ENCODE measurements at regions not wholly inside any gene's neighbourhood (a gene's known extent, or its start where the extent isn't known, plus 50 kb on each side); places are given as distances from the start of the nearest gene placed in this dataset.
"Not testable (repeated sequence)": the region's sequence is repeated elsewhere in the genome, so short reads cannot be mapped to it uniquely, and the experiment has no call there.

DNA sequence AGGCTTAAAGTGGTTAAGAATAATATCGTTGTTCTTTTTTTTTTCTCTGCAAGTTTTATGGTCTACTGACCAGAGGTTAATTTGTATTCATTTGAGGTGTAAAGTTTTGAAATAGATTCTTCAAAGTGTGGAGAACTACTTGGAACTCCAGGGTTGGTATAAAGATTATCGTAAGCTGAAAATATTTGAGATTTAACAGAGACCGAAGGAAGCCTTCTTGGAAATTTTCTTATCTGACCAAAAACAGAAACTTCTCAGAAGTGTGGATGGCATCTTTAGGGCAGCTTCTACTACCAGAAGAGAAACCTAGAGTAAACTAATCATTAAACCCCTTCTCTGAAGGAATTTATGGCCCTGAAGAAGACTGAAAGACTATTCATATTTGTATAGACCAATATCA is 206.8 kb upstream of the MON1B start:
- DNase-seq: no peak

DNA sequence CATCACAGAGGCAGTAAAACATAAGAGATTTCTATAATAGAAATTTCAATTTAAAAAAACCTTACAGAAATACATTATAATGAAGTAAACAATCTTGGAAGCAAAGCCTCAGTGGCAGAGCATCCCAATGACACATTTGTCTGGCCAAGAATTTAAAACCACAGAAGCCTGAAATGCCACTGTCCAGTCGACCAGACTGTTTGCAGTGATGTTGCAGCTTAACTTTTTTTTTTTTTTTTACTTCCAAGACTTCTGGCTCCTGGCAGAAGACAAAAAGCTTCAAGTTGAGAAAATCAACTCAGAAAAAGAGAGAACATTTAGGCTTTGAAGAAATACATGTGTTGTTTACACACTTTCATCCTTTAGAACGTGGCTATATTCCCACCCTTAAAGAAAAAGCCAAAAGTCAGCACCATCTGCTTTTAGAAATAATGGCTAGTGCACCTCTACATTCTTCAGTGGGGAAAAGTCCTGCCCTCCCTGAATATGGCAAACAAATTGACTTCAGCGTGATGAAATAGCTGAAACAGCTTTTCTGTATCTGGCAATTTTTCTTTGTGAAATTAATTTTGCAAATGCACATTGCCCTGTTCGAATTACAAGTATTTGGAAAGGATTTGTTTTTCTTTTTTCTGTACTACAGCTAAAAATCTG is 205.5 kb upstream of the MON1B start:
- no peak for DNase-seq

DNA sequence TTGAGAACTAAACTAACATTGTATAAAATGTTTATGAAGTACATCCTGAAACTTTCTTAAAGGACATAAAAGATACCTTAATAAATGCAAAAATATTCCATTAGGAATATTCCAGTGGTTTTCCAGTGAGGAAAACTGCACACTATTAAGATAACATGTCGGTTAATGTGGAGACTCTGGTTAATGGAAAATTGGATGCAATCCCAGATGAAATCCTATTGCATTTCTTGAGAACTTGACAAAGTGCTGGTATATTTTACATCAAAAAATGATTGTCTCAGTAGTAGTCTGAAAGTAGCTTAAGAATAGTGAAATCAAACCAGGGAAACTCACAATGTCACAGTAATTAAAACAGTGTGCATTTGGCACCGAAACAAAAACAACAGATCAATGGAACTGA is 202.5 kb upstream of the MON1B start:
- DNase-seq: no peak

GRCh38 chr16:77002644-77003043 is 188.3 kb upstream of the MON1B start:
- DNase-seq: no peak

DNA sequence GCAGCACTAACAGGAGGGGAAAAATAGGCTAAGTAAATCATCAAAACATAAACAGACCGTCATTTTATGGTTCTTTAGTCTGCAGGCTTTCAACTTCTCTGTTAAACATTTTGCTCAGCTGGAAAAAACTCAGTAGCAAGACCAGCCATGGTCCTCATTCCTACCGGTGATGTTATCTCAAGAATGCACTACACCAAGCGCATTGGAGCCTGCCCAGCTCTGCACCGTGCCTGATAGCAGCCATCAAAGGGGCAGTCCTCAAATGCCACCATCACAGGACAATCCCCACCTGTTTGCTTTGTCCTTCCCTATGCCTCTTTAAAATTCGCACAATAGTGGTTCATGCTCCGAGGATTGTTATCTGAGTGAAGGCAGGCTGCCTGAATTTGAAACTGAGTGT is 181.5 kb upstream of the MON1B start:
- no peak for DNase-seq

DNA sequence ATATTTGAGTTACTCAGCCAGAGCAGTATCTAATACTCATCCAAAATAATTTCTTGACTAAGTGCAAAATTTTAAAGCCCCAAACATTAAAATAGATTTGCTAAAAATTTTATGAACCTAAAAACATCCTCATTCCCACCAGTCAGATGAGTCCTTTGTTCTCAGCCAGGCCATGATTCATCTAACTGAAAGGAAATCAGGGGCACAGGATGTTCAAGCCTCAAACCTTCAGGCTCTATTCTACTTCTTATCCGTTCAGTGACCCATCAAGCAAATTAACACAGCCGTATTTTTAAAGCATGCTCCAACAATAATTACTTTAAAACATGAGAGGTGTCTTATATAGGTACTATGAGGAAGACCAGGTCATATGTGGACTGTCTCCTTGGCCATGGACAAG is 176.5 kb upstream of the MON1B start:
- no peak for DNase-seq

GRCh38 chr16:77030600-77030999 is 160.4 kb upstream of the MON1B start:
- DNase-seq: no peak

- DNase-seq: no peak
Measured at GRCh38 chr16:77033516-77033915, 157.5 kb upstream of the MON1B start.

DNA sequence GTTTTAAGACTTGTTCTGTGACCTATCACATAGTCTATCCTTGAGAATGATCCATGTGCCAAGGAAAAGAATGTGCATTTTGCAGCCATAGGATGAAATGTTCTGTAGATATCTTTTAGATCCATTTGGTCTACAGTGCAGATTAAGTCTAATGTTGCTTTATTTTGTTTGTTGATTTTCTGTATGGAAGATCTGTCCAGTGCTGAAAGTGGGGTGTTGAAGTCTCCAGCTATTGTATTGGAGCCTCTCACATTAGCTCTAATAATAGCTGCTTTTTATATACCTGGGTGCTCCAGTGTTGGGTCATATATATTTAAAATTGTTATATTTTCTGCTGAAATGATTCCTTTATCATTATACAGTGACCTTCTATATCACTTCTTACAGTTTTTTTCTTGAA is 155.6 kb upstream of the MON1B start:
- no peak for DNase-seq

- no peak for DNase-seq
Measured at GRCh38 chr16:77037696-77038347, 153.2 kb upstream of the MON1B start.

GRCh38 chr16:77041468-77041867 is 149.5 kb upstream of the MON1B start:
- DNase-seq: no peak

GRCh38 chr16:77043076-77043475 is 147.9 kb upstream of the MON1B start:
- no peak for DNase-seq

GRCh38 chr16:77046206-77046605 is 144.8 kb upstream of the MON1B start:
- no peak for DNase-seq

DNA sequence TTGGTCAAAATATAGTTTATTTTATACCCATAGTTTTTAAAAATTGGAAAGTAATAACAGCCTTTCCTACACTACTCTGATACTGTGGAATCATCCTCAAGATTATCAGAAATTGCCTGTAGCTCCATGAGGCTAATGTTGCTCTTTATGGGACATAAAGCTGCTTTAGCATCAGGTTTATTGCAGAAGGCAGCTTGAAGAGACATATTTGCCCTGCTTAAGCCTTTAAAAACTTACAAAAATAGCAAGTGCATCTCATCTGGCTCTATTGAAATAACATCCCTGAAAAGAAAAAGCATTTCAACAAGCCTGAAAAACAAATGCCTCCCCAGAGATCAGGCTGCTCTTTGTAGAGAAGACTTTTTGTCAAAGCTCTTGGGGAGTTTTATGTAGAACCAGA is 142.9 kb upstream of the MON1B start:
- DNase-seq: no peak

DNA sequence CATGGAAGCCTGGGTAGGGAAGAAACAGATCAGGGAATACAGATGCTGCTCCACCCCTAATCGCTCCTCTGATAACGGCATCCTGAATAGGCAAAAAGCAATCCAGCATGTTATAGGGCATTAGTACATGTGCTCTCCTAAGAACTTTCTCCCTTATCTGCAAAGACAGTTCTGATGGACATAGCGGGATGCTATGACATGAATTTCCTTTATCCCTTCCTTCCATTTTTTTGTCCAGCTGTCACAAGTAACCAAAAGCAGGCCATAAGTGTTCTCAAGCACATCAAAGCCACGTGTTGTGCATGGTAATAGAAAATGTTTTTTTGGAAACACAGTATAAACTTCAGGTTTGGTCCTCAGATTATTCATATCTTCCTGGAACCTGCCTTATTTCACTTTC is 141.4 kb upstream of the MON1B start:
- no peak for DNase-seq

DNA sequence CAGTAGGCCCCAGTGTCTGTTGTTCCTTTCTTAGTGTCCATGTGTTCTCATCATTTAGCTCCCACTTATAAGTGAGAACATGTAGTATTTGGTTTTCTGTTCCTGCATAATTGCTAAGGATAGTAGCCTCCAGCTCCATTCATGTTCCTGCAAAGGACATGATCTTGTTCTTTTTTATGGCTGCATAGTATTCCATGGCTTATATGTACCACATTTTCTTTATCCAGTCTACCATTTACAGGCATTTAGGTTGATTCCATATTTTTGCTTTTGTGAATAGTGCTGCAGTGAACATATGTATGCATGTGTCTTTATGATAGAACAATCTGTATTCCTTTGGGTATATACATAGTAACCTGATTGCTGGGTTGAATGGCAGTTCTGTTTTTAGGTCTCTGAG is 134.4 kb upstream of the MON1B start:
- not testable (repeated sequence) for DNase-seq

DNA sequence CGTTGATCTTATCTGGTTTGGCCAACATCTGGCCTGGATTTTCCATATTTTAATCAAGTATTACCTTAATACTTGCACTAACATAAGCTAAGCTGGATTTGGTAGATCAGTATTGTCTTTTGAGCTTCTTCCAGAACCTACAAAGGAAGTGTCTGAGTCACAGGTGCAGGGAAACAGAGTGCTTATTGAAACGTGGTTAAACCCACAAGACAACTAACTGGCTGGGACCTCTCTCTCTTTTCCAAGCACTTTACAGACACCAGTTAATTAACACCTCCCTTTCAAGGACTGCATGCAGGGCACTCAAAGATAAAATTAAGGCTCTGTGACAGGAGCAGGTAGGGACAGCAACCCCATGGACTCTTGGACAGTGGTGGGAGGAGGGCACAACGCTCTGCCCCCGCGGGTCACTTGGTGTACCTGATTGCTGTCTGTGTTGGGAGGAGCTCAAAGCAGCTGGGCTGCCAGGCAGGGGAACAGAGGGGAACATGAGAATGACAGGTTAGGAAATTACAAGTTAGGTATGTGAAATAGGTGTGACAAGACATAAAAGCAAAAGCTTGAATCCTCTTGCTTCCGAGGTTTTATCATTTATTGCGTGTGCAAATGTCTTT is 133.7 kb upstream of the MON1B start:
- no peak for DNase-seq

DNA sequence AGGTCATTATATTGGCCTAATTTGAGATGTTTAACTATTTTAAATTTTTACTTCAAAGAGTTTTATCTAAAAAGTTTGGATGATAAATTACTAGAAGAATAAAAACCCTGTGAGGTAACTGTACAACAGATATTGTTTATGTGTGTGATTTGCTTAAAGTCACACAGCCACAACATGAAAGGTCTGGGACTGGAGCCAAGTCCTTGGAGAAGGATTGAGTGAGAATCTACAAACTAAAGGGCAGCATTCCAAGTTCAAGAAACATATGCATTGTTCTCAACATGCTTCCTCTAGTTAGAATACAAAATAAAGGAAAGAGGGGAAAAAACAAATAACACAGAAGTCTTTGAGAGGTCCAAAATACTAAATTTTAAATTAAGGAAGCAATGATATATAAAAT is 131.5 kb upstream of the MON1B start:
- peak; percentile 24 for DNase-seq

- DNase-seq: no peak
Measured at GRCh38 chr16:77060614-77061013, 130.4 kb upstream of the MON1B start.

DNA sequence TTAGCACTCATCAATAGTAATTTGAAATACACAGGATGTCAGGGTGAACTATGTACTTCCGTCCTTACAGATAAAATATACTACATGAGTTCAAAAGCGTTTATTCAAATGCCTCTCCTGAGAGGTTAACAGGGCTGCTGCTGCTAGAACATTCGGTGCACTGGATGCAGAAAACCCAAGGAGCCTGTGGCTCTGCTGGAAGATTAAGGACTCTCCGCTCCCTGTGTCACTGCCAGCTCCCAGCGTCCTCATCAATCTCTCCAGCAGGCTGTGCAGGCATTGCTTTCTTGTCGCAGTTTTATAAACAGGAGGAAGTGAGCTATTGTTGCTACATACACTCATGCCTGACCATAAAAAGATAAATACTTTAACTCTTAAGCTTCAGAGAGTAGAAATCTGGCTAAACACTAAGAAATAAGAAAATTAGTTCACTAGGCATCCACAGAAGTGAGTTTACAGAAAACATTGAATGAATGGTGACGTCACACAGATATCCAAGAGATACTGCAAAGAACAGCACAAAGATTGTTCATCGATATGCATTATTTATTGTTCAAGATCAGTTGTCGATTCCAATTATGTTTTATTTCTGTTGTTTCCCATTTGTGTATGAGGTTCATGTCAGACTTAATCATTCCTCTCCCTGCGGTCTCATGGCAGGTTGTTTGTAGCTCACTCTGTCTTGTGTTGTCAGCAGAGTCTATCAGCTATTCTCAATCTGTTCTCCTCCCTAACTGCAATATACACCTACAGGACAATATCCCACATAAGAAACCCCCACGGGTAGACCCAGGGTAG is 127.9 kb upstream of the MON1B start:
- DNase-seq: no peak

- DNase-seq: no peak
Measured at GRCh38 chr16:77063676-77064016, 127.3 kb upstream of the MON1B start.

- no peak for DNase-seq
Measured at GRCh38 chr16:77064037-77064436, 127.0 kb upstream of the MON1B start.

DNA sequence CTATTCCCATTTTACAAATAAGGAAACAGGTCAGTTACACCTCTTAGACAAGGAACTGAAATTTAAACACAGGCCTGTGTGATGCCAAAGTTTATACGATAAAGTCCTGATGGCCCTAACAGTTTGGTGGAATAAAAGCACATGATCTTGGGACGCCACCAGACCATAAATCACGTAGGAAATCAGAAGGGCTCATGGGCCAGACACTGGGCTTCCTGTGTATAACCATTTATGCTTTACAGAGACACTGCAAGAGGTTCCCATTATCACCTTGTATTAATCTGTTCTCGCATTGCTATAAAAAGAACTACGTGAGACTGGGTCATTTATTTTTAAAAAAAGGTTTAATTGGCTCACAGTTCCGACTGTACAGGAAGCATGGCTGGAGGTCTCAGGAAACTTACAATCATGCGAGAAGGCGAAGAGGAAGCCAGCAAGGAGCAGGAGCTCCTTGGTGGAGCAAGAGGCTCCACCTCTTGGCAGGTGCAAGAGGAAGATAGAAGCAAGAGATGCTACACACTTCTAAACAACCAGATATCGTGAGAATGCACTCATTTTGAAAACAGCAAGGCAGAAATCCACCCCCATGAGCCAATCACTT is 124.0 kb upstream of the MON1B start:
- DNase-seq: no peak

Measured in skin of body (tissue), 1 donor.